HG03469 (cell line): ENCODE measurements at regions not wholly inside any gene's neighbourhood (a gene's known extent, or its start where the extent isn't known, plus 50 kb on each side); places are given as distances from the start of the nearest gene placed in this dataset.
"Not testable (repeated sequence)": the region's sequence is repeated elsewhere in the genome, so short reads cannot be mapped to it uniquely, and the experiment has no call there.

Source experiments
- ATAC-seq: cut with Tn5 transposase; IDR thresholded peaks from one replicate; pipeline ENCODE4 v1.9.1; 2021; ENCODE audit warnings: mild to moderate bottlenecking, moderate library complexity, moderate number of reproducible peaks; ENCODE audit not compliant: unreplicated experiment

DNA sequence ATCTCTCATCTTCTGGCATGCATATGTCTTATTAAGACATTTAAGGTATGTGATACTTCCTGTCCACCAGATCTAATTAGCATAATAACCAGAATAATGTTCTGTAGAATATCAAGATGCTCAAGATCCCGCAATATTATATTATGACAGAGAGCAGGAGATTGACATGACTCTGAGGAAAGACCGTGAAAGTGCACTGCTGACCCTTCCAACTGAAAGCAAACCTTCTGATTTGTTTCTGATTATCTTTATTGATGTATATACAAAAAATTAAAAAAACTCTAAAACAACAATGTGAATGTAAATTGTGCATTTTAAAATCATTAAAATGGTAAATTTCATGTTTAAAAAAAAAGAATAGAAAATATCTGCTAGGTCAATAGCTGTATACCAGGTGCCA is 184.4 kb upstream of the TMEM45B start:
- no peak for ATAC-seq

DNA sequence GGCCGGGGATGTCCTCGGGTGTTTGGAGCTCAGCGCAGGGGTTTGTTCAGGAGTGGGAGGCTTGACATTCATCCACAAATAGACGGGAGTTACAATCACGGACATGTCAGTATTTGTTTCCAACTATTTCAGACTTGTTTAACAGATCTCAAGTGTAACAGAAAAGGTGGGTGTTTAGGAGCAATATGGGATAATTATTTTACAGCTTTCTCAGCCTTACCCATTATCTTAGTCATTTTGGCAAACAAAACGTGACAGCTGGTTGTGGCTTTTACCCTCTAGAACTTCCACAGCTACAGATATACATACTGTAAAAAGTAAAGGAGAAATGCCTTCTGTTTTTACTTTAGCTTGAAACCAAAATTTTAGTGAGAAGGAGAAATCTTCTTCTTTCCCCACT is 178.7 kb upstream of the TMEM45B start:
- ATAC-seq, result no peak

DNA sequence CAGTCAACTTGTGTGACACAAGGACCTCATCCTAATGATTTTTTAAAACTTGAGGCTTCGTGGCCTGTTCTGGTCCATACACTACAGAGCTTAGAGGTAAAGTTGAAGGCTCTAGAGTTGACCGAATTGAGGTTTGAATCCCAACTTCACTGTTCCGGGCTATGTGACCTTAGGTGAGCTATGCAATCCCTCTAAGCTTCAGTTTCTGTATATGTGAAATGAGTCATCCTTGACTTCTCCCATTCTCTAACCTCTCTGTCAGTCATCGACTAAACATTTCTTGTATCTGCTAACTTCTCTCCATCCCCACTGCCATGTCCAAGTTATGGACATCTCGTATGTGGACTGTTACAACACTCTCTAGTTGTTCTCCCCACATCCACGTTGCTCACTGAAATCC is 178.2 kb upstream of the TMEM45B start:
- no peak for ATAC-seq

DNA sequence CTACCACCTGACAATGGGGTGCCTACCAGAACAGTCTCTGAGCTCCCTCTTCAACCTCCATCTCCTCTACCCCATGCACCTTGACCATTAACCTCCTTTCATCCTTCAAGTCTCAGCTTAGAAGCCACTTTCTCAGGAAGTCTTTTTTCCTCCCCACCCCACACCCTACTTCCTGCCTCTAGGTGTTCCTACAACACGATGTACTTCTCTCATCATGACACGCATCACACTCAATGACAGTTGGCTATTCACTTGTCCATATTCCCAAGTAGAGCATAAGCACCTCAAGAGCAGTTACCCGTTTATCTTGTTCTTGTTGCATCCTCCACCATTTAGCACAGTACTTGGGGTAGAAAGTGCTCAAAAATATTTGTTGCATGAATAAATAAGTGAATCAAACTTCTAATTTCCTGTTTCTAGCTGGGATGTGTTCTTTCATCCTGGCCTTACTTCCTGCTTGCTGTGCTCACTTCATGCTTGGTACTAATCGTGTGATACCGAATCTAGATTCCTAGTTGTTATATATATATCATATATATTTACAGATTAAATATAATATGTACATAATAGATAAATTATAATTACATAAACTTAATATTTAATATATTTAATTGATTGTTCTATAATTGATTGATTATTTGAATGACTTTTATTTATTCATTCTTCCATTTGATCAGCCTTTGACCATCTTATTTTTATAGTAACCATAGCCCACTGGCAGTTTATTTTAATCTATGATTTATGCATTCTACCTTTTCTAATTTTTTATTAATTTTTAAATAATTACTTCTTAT is 177.5 kb upstream of the TMEM45B start:
- no peak for ATAC-seq

DNA sequence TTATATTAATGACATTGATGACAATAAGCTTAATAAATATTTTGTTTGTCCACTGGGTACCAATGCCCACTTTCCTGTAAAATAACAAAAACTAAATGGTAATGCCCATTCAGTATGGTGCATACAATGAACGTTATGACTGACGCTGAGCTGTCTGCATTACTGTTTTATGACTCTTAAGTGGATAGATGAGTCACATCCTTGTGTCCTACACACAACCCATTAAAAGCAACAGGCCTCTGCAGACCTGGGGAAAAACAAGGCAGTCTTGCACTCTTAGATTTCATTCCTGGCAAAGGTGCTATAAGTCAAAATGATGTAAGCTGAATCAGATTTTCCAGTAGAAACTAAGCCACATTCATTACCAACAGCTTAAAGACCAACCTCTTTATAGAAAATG is 176.3 kb upstream of the TMEM45B start:
- no peak for ATAC-seq

DNA sequence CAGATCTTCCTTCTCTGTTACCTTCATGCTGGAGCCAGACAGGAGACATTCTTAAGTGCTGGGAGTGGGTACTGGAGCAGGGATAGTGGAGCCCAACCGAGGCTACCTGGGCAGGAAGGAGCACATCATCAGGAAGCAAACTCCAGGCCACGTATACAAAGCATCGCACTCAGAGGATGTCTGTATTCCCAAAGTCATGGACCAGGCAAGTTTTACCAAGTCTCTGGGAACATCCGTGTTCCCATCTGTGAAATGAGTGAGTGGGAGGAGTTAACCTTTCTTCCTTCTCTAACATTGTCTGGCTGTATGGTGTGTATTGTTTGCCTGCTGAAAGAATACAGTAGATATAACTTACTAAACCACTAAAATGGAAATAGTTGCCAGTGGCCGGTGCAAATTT is 175.0 kb upstream of the TMEM45B start:
- ATAC-seq, result no peak

DNA sequence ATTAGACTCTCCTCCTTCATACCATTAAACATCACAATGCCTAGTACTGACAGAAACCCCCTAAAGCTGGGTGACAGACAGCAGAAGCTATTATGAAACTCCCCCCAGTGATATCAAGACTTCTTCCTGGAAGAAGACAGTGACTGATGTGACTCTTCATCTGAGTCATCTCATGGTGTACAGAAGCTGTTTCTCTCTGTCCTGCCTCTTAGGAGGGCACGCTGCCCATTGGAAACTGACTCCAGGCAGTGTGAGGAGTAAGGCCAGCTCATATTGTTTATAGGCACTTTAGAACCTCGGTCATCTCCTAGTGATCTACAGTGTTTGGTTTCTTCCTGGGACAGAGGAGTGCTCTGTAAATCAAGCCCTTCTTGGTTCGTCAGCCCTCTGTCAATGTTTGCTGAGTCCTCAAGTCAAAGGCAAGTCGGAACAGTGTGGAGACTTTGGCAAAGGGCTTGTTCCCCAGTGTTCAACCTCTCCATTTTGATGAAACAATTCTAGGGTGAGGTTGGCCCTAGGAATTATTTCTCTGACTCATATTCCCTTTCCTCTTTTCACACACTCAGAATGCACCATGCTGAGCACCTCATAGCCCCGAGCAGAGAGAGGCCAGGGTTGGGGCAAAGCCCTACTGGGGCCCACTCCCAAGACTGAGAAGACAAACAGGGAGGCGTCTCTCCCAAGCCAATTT is 172.5 kb upstream of the TMEM45B start:
- ATAC-seq, result no peak

DNA sequence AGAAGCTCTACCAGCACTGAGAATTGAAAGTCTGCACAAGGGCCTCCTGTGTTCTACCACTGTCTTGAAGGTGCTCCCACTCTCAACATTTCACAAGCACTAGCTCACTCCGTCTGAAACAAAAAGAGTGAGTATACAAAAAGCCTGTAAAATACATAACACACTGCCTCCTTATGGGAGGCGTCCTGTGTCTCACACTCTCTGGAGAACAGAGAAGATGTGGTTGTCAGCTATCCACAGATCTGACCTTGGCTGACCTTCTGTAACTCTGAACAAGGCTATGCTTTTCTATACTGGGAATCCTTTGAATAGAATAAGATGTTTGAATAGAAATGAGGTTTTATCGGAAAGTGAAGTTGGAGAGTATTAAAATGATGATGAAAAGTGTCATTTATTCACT is 171.3 kb upstream of the TMEM45B start:
- no peak for ATAC-seq

DNA sequence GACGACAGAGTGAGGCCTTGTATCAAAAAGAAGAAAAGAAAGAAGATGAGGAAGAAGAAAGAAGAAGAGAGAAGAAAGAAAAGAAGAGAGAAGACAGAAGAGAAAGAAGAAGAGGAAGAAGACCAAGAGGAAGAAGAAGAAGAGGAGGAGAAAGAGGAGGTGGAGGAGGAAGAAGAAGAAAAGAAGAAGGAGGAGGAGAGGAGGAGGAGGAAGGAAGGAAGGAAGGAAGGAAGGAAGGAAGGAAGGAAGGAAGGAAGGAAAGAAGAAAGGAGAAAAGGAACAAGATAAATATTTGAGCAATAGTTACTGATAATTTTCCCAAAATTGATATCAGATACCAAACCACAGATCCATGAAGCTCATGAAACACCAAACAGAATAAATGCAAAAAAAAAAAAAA is 169.7 kb upstream of the TMEM45B start:
- no peak for ATAC-seq

DNA sequence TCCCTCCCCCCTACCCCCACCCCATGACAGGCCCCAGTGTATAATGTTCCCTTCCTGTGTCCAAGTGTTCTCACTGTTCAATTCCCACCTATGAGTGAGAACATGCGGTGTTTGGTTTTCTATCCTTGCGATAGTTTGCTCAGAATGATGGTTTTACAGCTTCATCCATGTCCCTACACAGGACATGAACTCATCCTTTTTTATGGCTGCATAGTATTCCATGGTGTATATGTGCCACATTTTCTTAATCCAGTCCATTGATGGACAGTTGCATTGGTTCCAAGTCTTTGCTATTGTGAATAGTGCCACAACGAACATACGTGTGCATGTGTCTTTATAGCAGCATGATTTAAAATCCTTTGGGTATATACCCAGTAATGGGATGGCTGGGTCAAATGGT is 165.6 kb upstream of the TMEM45B start:
- not testable (repeated sequence) for ATAC-seq

DNA sequence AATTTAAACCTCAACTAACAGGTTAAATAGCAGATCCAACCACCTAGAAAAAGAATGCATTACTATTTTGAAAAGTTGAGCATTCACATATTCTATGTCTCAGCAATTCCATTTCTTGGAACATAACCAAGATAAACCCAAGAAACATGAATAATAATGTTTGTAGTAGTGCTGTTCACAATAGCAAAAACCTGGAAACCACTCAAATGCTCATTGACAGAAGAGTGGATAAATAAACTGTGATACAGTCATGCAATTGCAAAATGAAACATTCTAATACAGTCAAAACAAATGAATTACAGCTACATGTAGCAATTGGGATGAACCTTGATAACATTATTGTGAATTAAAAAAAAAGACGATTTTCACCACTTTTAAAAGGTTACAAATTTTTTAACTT is 162.8 kb upstream of the TMEM45B start:
- ATAC-seq, result no peak

DNA sequence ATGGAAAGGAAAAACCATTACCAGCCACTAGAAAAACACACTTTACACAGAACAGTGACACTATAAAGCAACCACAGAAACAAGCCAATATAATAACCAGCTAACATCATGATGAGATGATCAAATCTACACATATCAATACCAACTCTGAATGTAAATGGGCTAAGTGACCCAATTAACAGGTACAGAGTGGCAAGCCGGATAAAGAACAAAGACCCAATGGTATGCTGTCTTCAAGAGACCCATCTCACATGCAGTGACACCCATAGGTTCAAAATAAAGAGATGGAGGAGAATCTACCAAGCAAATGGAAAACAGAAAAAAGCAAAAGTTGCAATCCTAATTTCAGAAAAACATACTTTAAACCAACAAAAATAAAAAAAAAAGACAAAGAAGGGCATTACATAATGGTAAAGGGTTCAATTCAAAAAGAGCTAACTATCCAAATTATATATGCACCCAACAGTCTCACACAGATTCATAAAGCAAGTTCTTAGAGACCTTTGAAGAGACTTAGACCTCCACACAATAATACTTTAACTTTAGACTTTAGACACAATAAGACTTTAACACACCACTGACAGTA is 160.3 kb upstream of the TMEM45B start:
- no peak for ATAC-seq

DNA sequence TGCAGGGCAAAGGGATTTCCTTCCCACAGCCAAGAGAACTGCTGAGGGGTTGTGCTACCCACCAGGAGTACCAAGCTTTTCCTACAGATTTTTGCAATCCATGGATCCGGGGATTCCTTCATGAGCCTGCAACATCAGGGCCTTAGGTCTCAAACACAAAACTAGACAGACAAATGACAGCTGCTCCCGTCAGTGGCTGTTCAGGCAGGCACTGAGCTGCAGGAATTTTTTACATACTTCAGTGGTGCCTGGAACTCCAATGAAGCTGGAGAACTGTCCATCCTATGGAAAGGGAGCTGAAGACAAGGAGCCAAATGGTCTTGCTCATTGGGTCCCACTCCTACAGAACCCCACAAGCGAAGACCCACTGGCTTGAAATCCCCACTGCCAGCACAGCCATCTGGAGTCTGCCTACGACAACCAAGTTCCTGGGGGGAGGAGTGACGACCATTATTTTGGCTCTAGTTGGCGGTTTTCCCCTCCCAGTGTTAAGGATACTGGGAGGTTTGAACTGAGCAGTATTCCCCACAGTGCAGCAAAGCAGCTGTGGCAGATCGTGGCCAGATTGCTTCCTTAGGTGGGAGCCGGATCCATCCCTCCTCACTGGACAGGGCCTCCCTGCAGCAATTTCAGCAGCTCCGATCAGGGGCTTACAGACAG is 157.7 kb upstream of the TMEM45B start:
- ATAC-seq, result no peak

DNA sequence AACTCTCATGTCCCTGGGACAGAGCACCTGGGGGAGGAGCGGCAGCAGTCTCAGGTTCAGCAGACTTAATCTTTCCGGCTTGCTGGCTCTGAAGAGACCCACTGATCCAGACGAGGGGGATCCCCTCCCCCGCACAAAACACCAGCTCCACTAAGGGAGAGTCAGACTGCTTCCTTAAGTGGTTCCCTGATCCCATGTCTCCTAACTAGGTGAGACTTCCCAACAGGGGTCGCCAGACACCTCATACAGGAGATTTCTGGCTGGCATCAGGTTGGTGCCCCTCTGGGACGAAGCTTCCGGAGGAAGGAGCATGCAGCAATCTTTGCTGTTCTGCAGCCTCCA is 157.2 kb upstream of the TMEM45B start:
- no peak for ATAC-seq

DNA sequence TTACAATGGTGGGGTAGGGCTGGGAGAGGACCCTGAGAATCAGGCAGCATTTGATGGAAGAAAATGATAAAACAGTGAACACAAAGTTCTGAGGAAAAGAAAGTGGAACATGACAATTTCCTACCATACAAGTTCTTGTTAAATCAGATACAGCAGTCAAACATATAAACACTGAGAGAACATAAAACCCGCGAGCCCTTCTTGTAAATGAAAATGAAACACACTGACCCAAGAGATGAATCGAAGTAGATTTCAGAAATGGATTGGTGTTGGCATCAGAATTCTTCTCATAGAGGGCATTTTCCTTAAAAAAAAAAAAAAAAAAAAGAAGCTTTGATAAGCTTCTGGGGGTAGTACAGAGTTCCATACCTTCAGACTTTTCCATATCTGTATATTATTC is 134.7 kb upstream of the TMEM45B start:
- ATAC-seq, result no peak

DNA sequence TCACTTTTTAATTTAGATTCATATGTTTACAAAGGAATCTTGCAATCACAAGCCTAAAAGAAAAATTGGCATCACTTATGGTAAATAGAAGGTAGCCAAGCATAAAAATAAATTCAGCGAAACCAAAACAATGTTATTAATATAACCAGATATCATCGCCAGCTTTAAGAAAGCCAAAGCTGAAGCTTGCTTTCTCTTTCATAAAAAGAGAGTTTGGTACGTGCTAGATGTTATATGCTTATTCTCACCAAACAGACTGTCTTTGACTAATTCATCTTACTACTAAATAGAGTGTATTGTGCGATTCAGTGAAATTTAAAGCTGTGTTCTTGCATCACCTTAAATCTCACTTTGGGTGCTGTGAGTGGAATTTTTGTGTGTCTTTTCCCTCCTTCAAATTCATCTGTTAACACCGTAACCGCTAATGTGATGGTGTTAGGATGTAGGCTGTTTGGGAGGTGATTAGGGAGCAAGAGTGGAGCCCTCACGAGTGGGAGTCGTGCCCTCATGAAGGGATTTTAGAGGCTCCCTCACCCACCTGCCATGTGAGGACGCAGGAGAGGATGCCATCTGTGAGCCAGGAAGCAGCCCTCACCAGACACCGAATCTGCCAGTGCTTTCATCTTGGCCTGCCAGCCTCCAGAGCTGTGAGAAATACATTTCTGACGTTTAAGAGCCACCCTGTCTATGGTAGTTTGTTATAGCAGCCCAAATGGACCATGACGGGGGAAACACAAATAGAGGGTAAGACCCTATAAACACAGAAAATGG is 134.1 kb upstream of the TMEM45B start:
- ATAC-seq, result no peak

DNA sequence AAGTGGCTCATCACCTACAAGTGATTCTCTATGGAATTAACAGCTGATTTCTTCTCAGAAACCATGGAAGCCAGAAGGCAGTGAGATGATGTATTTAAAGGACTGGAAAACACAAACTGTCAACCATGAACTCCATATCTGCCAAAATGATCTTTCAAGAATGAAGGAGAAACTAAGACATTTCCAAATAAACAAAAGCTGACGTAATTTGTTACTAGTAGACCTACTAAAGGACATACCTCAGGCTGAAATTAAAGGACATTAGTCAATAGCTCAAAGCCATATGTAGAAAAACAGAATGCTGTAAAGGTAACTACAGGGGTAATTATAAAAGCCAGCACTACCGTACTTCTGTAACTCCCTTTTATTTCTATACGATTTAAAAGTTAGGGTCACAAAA is 129.4 kb upstream of the TMEM45B start:
- no peak for ATAC-seq

DNA sequence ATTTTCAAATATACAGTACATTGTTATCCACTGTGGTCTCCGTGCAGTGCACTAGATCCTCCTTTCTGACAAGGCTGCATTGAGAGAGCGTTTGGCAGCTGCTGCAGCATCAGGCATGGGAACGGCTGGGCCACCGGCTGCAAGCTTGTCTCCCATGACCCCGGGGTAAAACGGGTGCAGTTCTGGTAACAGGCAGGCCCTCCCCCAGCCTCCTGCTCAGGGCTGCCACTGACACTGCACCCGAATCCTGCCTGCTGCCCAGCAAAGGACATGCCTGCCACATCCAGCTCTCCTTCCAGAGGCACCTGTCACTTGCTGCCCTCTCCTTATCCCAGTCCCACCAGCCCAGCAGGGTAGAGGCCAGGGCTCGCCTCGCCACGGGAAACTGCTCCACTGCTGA is 124.5 kb upstream of the TMEM45B start:
- ATAC-seq, result no peak

DNA sequence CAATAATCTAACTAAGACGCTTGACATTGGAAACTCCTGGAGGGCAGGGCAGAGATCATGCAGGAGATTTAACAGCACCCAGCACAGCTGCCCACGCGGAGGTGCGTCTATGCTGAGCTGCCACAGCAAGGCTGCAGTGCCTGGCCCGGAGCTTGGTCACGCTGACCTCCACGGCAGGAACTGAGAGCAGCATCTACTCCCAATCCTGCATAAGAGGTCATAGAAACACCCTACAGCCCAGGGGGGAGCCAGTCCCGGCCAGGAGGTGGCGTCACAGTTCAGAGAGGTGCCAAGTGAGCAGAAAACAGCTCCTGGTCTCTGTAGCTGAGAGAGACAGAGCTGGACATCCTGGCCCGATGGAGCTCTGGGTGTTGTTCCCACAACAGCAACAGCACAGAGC is 121.1 kb upstream of the TMEM45B start:
- no peak for ATAC-seq

DNA sequence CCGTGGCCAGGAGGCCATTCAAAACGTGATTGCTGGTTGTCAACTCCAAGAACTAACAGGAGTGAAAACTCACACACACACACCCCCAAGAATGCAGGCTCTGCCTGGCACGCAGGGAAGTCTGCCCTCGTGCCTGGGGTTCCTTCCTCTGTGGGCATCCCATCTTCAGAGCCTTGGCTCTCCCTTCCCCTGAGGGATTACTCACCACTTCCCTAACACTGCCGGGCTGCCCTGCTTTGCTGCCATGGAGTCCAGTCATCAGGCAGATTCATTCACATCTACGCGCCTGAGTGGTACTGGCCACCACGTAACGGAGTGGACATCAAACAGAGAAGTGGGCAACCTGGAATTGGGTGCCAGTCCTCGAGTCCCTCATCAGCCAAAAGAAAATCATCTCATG is 120.7 kb upstream of the TMEM45B start:
- no peak for ATAC-seq
